Ovary (tissue), 3 donors: ENCODE measurements at regions not wholly inside any gene's neighbourhood (a gene's known extent, or its start where the extent isn't known, plus 50 kb on each side); places are given as distances from the start of the nearest gene placed in this dataset.

Experiments
- EP300 ChIP-seq: sonication (generic); formaldehyde crosslinking; IDR thresholded peaks from one replicate; pipeline ENCODE4 v1.6.1; 2017; ENCODE audit warnings: antibody characterized with exemption
- POLR2A ChIP-seq: fragments of 450-650 bp; IDR thresholded peaks from one replicate; pipeline ENCODE4 v1.6.1; 2017; ENCODE audit warnings: antibody characterized with exemption, mild to moderate bottlenecking, moderate library complexity
- TF ChIP-seq, protein P1 (sequence below), 3 donors: fragments of 450-650 bp in 2 of 3; fragments of 200-600 bp in 1 of 3; IDR thresholded peaks; one replicate each; pipeline versions ENCODE4 v1.5.1 to v1.8.0; 2016 to 2022; ENCODE audit warnings: antibody characterized with exemption in 3 of 3, mild to moderate bottlenecking in 1 of 3
- donor health status: DM: no; HTN: no; CAD: no.

DNA sequence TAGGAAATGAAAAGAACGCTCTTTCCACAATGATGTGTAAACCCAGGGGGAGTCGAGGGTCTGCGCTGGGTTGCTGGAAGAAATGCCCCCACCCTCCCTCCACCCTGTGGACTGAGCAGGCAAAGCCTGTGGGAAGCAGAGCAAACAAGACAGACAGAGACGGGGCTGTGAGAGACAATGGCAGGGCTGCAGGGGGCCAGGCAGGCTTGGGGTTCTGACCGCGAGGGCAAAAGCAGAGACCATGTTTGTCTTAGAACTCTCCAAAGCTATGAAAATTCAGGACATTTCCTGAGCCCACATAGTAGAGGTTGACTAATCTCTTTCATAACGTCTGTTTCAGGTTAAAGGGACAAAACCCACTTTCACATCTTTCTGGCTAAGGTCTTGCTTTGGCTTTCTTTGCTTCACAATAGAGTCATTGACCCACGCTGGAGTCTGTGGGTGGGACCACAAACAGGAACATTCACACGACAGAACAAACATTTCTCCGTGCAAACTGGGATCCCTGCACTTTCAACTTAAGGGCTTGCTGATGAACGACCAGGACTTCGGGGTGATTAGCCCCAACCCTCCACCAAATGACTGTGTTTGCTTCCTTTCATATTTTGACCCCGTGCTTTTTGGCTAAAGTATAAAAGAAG lies 156.0 kb upstream of the TPM1 start:
- TF ChIP-seq, protein P1, sequence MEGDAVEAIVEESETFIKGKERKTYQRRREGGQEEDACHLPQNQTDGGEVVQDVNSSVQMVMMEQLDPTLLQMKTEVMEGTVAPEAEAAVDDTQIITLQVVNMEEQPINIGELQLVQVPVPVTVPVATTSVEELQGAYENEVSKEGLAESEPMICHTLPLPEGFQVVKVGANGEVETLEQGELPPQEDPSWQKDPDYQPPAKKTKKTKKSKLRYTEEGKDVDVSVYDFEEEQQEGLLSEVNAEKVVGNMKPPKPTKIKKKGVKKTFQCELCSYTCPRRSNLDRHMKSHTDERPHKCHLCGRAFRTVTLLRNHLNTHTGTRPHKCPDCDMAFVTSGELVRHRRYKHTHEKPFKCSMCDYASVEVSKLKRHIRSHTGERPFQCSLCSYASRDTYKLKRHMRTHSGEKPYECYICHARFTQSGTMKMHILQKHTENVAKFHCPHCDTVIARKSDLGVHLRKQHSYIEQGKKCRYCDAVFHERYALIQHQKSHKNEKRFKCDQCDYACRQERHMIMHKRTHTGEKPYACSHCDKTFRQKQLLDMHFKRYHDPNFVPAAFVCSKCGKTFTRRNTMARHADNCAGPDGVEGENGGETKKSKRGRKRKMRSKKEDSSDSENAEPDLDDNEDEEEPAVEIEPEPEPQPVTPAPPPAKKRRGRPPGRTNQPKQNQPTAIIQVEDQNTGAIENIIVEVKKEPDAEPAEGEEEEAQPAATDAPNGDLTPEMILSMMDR (IDR thresholded peaks at IDR 0.05), result no peak
- TF ChIP-seq POLR2A, result no peak
- TF ChIP-seq EP300, result no peak
